ENCODE measurements at regions not wholly inside any gene's neighbourhood (a gene's known extent, or its start where the extent isn't known, plus 50 kb on each side); places are given as distances from the start of the nearest gene placed in this dataset.

GRCh38 chr12:28967426-28967825 lies 181.7 kb upstream of the FAR2 start:
- TF ChIP-seq POLR2A (IDR thresholded peaks at IDR 0.05; ENCODE audit: low read depth, low read length) (no peak), TAF1 (IDR thresholded peaks at IDR 0.05; ENCODE audit: borderline replicate concordance, low read depth, low read length) (no peak), POLR2AphosphoS5 (IDR thresholded peaks at IDR 0.05; ENCODE audit: low read depth, low read length) (no peak)
